SK-N-SH treated with all-trans-retinoic acid at 6 μM for 48 hours (cell line): ENCODE measurements at regions not wholly inside any gene's neighbourhood (a gene's known extent, or its start where the extent isn't known, plus 50 kb on each side); places are given as distances from the start of the nearest gene placed in this dataset.

Experiments
- ATAC-seq: fragments of 200-7000 bp; cut with Tn5 transposase; 3 replicates; pipeline ENCODE4 v1.9.1; 2020; ENCODE audit warnings: mild to moderate bottlenecking, moderate library complexity
- ARNTL ChIP-seq: fragments of 450-650 bp; formaldehyde crosslinking; IDR thresholded peaks from 2 replicates; pipeline ENCODE4 v1.5.0; 2020; ENCODE audit warnings: low read depth, mild to moderate bottlenecking, moderate library complexity, borderline replicate concordance
- BACH2 ChIP-seq: fragments of 250-450 bp; sonication (Bioruptor Pico); IDR thresholded peaks from 2 replicates; pipeline ENCODE4 v1.9.0; 2021; ENCODE audit warnings: mild to moderate bottlenecking, borderline replicate concordance
- CREB5 ChIP-seq: fragments of 250-450 bp; sonication (Bioruptor Pico); IDR thresholded peaks from 2 replicates; pipeline ENCODE4 v1.5.1; 2020; ENCODE audit warnings: low read depth, mild to moderate bottlenecking, moderate library complexity
- ESRRG ChIP-seq: fragments of 250-450 bp; sonication (Bioruptor Pico); IDR thresholded peaks from 2 replicates; pipeline ENCODE4 v1.6.1; 2021; ENCODE audit warnings: mild to moderate bottlenecking
- GLIS3 ChIP-seq: fragments of 250-450 bp; sonication (Bioruptor Pico); IDR thresholded peaks from 2 replicates; pipeline ENCODE4 v1.5.0; 2020; ENCODE audit warnings: mild to moderate bottlenecking, moderate library complexity
- ISL1 ChIP-seq: fragments of 250-450 bp; sonication (Bioruptor Pico); IDR thresholded peaks from 2 replicates; pipeline ENCODE4 v2.1.2; 2022; ENCODE audit warnings: mild to moderate bottlenecking, moderate library complexity
- OSR1 ChIP-seq: fragments of 250-450 bp; sonication (Bioruptor Pico); IDR thresholded peaks from 2 replicates; pipeline ENCODE4 v1.8.0; 2022; ENCODE audit warnings: moderate library complexity, mild to moderate bottlenecking, inconsistent platforms
- POU6F1 ChIP-seq: fragments of 250-450 bp; sonication (Bioruptor Pico); IDR thresholded peaks from 2 replicates; pipeline ENCODE4 v1.8.0; 2021; ENCODE audit warnings: low read depth, mild to moderate bottlenecking, moderate library complexity, borderline replicate concordance
- PPARA ChIP-seq: fragments of 250-450 bp; sonication (Bioruptor Pico); IDR thresholded peaks from 2 replicates; pipeline ENCODE4 v1.5.0; 2020; ENCODE audit warnings: mild to moderate bottlenecking, borderline replicate concordance
- RARB ChIP-seq: fragments of 250-450 bp; sonication (Bioruptor Pico); IDR thresholded peaks from 2 replicates; pipeline ENCODE4 v1.8.0; 2021; ENCODE audit warnings: mild to moderate bottlenecking, moderate library complexity
- SNAI2 ChIP-seq: fragments of 250-450 bp; sonication (Bioruptor Pico); IDR thresholded peaks from 2 replicates; pipeline ENCODE4 v1.5.0; 2020; ENCODE audit warnings: mild to moderate bottlenecking, moderate library complexity
- TCF4 ChIP-seq: fragments of 250-450 bp; sonication (Bioruptor Pico); IDR thresholded peaks from 2 replicates; pipeline ENCODE4 v1.8.0; 2021; ENCODE audit warnings: mild to moderate bottlenecking, moderate library complexity, borderline replicate concordance
- TOX ChIP-seq: fragments of 250-450 bp; sonication (Bioruptor Pico); IDR thresholded peaks from 2 replicates; pipeline ENCODE4 v1.8.0; 2021; ENCODE audit warnings: mild to moderate bottlenecking, moderate library complexity, borderline replicate concordance
- ZC3H10 ChIP-seq: fragments of 250-450 bp; sonication (Bioruptor Pico); IDR thresholded peaks from 2 replicates; pipeline ENCODE4 v1.5.1; 2021; ENCODE audit warnings: mild to moderate bottlenecking, moderate library complexity
- ZFP3 ChIP-seq: fragments of 250-450 bp; sonication (Bioruptor Pico); IDR thresholded peaks from 2 replicates; pipeline ENCODE4 v1.5.0; 2020; ENCODE audit warnings: mild to moderate bottlenecking, moderate library complexity
- ZFP30 ChIP-seq: fragments of 450-650 bp; formaldehyde crosslinking; IDR thresholded peaks from 2 replicates; pipeline ENCODE4 v1.5.0; 2022; ENCODE audit warnings: mild to moderate bottlenecking, moderate library complexity
- ZNF565 ChIP-seq: fragments of 450-650 bp; formaldehyde crosslinking; conservative IDR thresholded peaks from 2 replicates; pipeline ENCODE4 v1.5.0; 2020; ENCODE audit warnings: low read depth, mild to moderate bottlenecking, moderate library complexity
- ZNF70 ChIP-seq: fragments of 450-650 bp; formaldehyde crosslinking; IDR thresholded peaks from 2 replicates; pipeline ENCODE4 v1.5.0; 2020; ENCODE audit warnings: mild to moderate bottlenecking, moderate library complexity
- ZNF8 ChIP-seq: fragments of 450-650 bp; formaldehyde crosslinking; IDR thresholded peaks from 2 replicates; pipeline ENCODE4 v1.5.0; 2020; ENCODE audit warnings: mild to moderate bottlenecking, moderate library complexity
- TF ChIP-seq, protein P1 (sequence below): fragments of 250-450 bp; sonication (Bioruptor Pico); IDR thresholded peaks from 2 replicates; pipeline ENCODE4 v1.8.0; 2020; ENCODE audit warnings: mild to moderate bottlenecking, moderate library complexity, borderline replicate concordance
- TF ChIP-seq, protein P2 (sequence below): fragments of 250-450 bp; sonication (Bioruptor Pico); IDR thresholded peaks from 2 replicates; pipeline ENCODE4 v1.5.1; 2021; ENCODE audit warnings: mild to moderate bottlenecking, moderate library complexity
- TF ChIP-seq, protein P3 (sequence below): fragments of 250-450 bp; sonication (Bioruptor Pico); IDR thresholded peaks from 2 replicates; pipeline ENCODE4 v1.5.0; 2020; ENCODE audit warnings: mild to moderate bottlenecking, moderate library complexity

DNA sequence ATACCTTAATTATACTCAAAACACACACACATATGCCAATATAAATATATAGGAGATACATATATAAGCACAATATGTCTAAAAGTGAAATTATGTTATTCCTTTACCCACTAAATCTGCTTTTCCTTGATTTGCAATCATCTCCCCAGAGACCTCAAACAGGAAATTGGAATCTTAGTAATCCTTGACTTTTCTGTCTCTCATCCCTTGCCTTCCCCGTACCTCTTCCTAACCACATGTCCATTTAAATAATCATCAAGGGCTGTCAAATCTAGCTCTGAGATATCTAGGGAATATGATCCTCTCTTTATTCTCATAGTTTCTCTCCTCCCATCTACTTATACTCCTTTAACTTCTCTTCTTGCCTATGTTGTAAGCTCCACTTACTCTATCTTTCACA is 336.6 kb downstream of the HGF start:
- TF ChIP-seq TOX (no peak), SNAI2 (CRISPR knock-in tag) (no peak), TCF4 (CRISPR knock-in tag) (no peak), ARNTL (CRISPR knock-in tag) (no peak)
- TF ChIP-seq, protein P1, sequence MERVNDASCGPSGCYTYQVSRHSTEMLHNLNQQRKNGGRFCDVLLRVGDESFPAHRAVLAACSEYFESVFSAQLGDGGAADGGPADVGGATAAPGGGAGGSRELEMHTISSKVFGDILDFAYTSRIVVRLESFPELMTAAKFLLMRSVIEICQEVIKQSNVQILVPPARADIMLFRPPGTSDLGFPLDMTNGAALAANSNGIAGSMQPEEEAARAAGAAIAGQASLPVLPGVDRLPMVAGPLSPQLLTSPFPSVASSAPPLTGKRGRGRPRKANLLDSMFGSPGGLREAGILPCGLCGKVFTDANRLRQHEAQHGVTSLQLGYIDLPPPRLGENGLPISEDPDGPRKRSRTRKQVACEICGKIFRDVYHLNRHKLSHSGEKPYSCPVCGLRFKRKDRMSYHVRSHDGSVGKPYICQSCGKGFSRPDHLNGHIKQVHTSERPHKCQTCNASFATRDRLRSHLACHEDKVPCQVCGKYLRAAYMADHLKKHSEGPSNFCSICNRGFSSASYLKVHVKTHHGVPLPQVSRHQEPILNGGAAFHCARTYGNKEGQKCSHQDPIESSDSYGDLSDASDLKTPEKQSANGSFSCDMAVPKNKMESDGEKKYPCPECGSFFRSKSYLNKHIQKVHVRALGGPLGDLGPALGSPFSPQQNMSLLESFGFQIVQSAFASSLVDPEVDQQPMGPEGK (CRISPR knock-in tag) = no peak
- no peak for ATAC-seq

DNA sequence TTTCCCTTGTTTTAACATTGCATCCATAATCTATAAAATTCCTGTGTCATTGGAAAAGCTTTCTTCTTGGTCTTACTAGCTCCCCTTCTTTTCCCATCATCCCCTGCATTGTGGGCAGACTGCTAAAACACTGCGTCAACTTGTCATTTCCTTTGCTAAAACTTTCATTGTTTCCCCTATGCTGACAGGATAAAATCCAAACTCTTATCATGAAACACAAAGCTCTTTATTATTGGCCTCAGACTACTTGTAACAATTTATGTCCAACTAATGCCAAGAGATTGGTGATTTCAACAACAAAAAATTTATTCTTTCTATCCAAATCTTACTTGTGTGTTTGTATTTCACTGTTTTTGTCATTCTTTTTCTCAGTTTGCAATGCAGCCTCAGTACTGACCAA is 339.1 kb downstream of the HGF start:
- no peak for ATAC-seq
- TF ChIP-seq, protein P2, sequence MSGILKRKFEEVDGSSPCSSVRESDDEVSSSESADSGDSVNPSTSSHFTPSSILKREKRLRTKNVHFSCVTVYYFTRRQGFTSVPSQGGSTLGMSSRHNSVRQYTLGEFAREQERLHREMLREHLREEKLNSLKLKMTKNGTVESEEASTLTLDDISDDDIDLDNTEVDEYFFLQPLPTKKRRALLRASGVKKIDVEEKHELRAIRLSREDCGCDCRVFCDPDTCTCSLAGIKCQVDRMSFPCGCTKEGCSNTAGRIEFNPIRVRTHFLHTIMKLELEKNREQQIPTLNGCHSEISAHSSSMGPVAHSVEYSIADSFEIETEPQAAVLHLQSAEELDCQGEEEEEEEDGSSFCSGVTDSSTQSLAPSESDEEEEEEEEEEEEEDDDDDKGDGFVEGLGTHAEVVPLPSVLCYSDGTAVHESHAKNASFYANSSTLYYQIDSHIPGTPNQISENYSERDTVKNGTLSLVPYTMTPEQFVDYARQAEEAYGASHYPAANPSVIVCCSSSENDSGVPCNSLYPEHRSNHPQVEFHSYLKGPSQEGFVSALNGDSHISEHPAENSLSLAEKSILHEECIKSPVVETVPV = no peak
- TF ChIP-seq ISL1 (CRISPR knock-in tag) = 0 out of 2 replicates have a peak, but pooled peaks have one; percentile 14

DNA sequence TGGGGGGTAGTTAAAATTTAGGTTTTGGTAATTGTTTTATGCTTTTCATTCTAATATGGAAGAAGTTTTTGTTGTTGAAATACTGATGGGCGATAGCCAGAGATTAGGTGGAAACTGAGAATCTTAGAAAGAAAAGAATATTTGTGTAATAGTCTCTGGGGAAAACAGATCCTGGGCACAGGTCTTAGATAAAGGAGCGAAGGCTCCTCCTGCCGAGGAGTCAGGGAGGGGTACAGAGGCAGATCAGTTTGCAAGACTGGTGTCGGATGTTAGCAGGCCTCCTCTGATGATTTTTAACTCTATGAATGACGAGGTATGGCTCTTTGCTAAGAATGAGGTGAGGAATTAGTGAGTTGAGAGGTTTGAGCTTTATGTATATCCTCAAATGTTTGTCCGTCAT is 339.7 kb downstream of the HGF start:
- TF ChIP-seq ZNF70 (CRISPR knock-in tag) = no peak
- no peak for TF ChIP-seq ZFP30 (CRISPR knock-in tag)
- no peak for TF ChIP-seq SNAI2 (CRISPR knock-in tag)
- TF ChIP-seq, protein P1 (CRISPR knock-in tag) = no peak
- no peak for TF ChIP-seq ZFP3
- TF ChIP-seq ZC3H10 (CRISPR knock-in tag) = no peak
- TF ChIP-seq ISL1 (CRISPR knock-in tag) = no peak
- TF ChIP-seq PPARA = no peak
- no peak for TF ChIP-seq TCF4 (CRISPR knock-in tag)
- TF ChIP-seq GLIS3 (CRISPR knock-in tag) = no peak
- TF ChIP-seq, protein P3, sequence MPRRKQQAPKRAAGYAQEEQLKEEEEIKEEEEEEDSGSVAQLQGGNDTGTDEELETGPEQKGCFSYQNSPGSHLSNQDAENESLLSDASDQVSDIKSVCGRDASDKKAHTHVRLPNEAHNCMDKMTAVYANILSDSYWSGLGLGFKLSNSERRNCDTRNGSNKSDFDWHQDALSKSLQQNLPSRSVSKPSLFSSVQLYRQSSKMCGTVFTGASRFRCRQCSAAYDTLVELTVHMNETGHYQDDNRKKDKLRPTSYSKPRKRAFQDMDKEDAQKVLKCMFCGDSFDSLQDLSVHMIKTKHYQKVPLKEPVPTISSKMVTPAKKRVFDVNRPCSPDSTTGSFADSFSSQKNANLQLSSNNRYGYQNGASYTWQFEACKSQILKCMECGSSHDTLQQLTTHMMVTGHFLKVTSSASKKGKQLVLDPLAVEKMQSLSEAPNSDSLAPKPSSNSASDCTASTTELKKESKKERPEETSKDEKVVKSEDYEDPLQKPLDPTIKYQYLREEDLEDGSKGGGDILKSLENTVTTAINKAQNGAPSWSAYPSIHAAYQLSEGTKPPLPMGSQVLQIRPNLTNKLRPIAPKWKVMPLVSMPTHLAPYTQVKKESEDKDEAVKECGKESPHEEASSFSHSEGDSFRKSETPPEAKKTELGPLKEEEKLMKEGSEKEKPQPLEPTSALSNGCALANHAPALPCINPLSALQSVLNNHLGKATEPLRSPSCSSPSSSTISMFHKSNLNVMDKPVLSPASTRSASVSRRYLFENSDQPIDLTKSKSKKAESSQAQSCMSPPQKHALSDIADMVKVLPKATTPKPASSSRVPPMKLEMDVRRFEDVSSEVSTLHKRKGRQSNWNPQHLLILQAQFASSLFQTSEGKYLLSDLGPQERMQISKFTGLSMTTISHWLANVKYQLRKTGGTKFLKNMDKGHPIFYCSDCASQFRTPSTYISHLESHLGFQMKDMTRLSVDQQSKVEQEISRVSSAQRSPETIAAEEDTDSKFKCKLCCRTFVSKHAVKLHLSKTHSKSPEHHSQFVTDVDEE (CRISPR knock-in tag) = no peak
- no peak for TF ChIP-seq ESRRG
- TF ChIP-seq, all 23 proteins: peak for 0
- ATAC-seq = no peak

GRCh38 chr7:81427461-81427860 is 342.4 kb downstream of the HGF start:
- ATAC-seq = no peak

More at GRCh38 chr7:81427461-81427860, 342.4 kb downstream of the HGF start:
- no peak for TF ChIP-seq OSR1 (CRISPR knock-in tag)
- TF ChIP-seq ZNF565 (CRISPR knock-in tag) = no peak
- TF ChIP-seq BACH2 (CRISPR knock-in tag) = no peak
- no peak for TF ChIP-seq ZFP30 (CRISPR knock-in tag)
- TF ChIP-seq POU6F1 = no peak
- TF ChIP-seq CREB5 (CRISPR knock-in tag) = no peak
- no peak for TF ChIP-seq TOX
- TF ChIP-seq PPARA = no peak
- no peak for TF ChIP-seq ZNF8 (CRISPR knock-in tag)
- TF ChIP-seq, protein P2 = no peak
- no peak for TF ChIP-seq RARB (CRISPR knock-in tag)
- TF ChIP-seq GLIS3 (CRISPR knock-in tag) = no peak
- TF ChIP-seq ZFP3 = no peak
- TF ChIP-seq, protein P1 (CRISPR knock-in tag) = no peak
